Esophagus muscularis mucosa (tissue), 4 donors: ENCODE measurements at regions not wholly inside any gene's neighbourhood (a gene's known extent, or its start where the extent isn't known, plus 50 kb on each side); places are given as distances from the start of the nearest gene placed in this dataset.
"Not testable (repeated sequence)": the region's sequence is repeated elsewhere in the genome, so short reads cannot be mapped to it uniquely, and the experiment has no call there.

ENCODE experiments used
- CTCF ChIP-seq, 3 experiments: fragments of 200-600 bp in 2 of 3; fragments of 450-650 bp in 1 of 3; sonication (generic) in 2 of 3; IDR thresholded peaks; one replicate each; pipeline ENCODE4 v1.5.1; 2017 to 2019; ENCODE audit warnings: antibody characterized with exemption in 3 of 3, mild to moderate bottlenecking in 2 of 3, moderate library complexity in 1 of 3
- EP300 ChIP-seq: sonication (generic); formaldehyde crosslinking; IDR thresholded peaks from one replicate; pipeline ENCODE4 v1.6.1; 2017; ENCODE audit warnings: antibody characterized with exemption
- POLR2A ChIP-seq: fragments of 450-650 bp; IDR thresholded peaks from one replicate; pipeline ENCODE4 v1.6.1; 2017; ENCODE audit warnings: antibody characterized with exemption, moderate library complexity, mild to moderate bottlenecking, low read depth
- POLR2AphosphoS5 ChIP-seq, 2 donors: sonication (generic); formaldehyde crosslinking; IDR thresholded peaks; one replicate each; pipeline ENCODE4 v1.6.1; 2017; ENCODE audit warnings: antibody characterized with exemption in 2 of 2

GRCh38 chr12:31178875-31179274, 105.2 kb downstream of the DDX11 start:
- TF ChIP-seq CTCF (IDR thresholded peaks at IDR 0.05); POLR2AphosphoS5 (IDR thresholded peaks at IDR 0.05); EP300; POLR2A: not testable (repeated sequence)
